ENCODE measurements at regions not wholly inside any gene's neighbourhood (a gene's known extent, or its start where the extent isn't known, plus 50 kb on each side); places are given as distances from the start of the nearest gene placed in this dataset.
"Not testable (repeated sequence)": the region's sequence is repeated elsewhere in the genome, so short reads cannot be mapped to it uniquely, and the experiment has no call there.

DNA sequence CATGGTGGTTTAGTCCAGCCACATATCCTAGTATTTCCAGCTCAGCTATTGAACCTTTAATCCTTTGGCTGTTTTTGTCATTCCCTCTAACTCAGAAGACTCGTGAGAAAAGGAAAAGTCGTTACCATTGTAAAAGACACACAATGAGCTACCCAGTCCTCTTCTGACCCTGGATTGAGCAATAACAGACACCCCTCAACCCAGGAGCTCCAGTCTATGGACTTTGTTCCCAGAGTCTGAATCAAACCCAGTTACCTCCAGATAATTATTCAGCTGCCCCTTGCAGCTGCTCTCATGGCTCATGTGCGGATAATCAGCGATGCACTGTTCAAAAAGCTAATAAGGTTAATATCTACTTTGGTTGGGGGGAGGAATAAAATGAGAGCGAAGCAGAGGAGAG is 402.4 kb downstream of the BTG1 start:
- ATAC-seq, result no peak
- 89 to 90% methylated on average over 3 to 5 of the region's 5 CpGs for WGBS, 2 donors (ENCODE audit: low coverage in 1 of 2)
- Histone ChIP-seq H3K4me3 (no peak overlapping the region), H3K27ac (no peak overlapping the region), H3K27me3 (no peaks in the 10 kb centered on the region), H3K4me1 (no peaks in the 10 kb centered on the region), H3K36me3 (no peaks in the 10 kb centered on the region), H3K9me3 (no peaks in the 10 kb centered on the region)
- TF ChIP-seq POLR2A (IDR thresholded peaks at IDR 0.05) (no peak), POLR2AphosphoS5 (IDR thresholded peaks at IDR 0.05) (no peak), EP300 (IDR thresholded peaks at IDR 0.05) (no peak)
- TF ChIP-seq, protein P1, sequence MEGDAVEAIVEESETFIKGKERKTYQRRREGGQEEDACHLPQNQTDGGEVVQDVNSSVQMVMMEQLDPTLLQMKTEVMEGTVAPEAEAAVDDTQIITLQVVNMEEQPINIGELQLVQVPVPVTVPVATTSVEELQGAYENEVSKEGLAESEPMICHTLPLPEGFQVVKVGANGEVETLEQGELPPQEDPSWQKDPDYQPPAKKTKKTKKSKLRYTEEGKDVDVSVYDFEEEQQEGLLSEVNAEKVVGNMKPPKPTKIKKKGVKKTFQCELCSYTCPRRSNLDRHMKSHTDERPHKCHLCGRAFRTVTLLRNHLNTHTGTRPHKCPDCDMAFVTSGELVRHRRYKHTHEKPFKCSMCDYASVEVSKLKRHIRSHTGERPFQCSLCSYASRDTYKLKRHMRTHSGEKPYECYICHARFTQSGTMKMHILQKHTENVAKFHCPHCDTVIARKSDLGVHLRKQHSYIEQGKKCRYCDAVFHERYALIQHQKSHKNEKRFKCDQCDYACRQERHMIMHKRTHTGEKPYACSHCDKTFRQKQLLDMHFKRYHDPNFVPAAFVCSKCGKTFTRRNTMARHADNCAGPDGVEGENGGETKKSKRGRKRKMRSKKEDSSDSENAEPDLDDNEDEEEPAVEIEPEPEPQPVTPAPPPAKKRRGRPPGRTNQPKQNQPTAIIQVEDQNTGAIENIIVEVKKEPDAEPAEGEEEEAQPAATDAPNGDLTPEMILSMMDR (IDR thresholded peaks at IDR 0.05), result no peak

DNA sequence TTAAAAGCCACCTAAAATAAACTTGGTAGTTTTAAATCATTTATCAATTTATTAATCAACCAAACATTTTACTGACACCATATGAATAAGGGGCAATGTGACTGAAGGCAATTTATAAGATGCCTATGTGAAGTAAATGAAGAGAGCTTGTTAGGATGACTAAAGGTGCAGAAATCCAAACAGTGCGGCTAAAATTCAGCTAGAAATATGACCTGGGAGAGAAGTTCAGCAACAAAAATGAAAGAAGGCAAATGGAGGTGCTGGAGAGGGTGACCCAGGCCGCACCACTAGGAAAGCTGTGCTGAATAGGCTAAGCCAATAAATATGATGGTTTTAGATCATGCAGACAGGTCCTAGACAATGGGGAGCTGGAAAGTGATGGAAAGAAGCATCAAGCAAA is 403.7 kb downstream of the BTG1 start:
- WGBS, 2 donors (ENCODE audit: low coverage in 1 of 2), result 68 to 79% methylated on average over 2 of the region's 2 CpGs
- no peak for TF ChIP-seq EP300 (IDR thresholded peaks at IDR 0.05)
- TF ChIP-seq POLR2A (IDR thresholded peaks at IDR 0.05), result no peak
- TF ChIP-seq, protein P1 (IDR thresholded peaks at IDR 0.05), result no peak
- no peak for TF ChIP-seq POLR2AphosphoS5 (IDR thresholded peaks at IDR 0.05)
- ATAC-seq, result no peak
- H3K27me3 ChIP-seq, result no peaks in the 10 kb centered on the region
- no peak overlapping the region for H3K27ac ChIP-seq
- H3K4me3 ChIP-seq, result no peak overlapping the region
- H3K4me1 ChIP-seq, result no peaks in the 10 kb centered on the region
- no peaks in the 10 kb centered on the region for H3K36me3 ChIP-seq
- no peaks in the 10 kb centered on the region for H3K9me3 ChIP-seq

DNA sequence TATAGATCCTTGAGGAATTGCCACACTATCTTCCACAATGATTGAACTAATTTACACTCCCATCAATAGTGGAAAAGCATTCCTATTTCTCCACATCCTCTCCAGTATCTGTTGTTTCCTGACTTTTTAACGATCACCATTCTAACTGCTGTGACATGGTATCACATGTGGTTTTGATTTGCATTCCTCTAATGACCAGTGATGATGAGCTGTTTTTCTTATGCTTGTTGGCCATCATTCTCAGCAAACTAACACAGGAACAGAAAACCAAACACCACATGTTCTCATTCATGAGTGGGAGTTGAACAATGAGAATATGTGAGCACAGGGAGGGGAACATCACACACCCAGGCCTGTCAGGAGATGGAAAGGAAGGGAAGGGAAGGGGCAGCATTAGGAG is 411.8 kb downstream of the BTG1 start:
- not testable (repeated sequence) for H3K36me3 ChIP-seq, H3K27ac ChIP-seq, H3K9me3 ChIP-seq, H3K4me3 ChIP-seq, ATAC-seq, H3K27me3 ChIP-seq, H3K4me1 ChIP-seq
- 91 to 100% methylated on average over 1 of the region's 1 CpG for WGBS, 2 donors (ENCODE audit: low coverage in 1 of 2)

DNA sequence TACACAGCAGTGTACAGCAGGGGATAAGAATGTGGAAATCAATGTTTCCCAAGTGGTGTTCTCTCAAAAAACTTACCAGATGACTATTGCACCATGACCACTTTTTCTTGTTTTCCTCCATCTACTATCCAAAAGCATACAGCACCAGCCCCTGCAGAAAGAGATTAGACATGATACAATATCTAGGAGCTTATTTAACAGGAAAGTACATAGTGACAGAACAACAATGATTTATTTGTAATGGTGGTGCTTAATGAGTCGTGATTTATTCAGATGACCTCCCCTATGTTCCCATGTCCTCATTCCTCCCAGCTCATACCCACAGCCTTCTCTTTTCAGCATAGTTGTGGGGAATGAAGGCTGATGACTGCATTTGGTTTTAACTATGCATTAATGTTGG is 413.6 kb downstream of the BTG1 start:
- Histone ChIP-seq H3K4me3 (no peak overlapping the region), H3K36me3 (no peaks in the 10 kb centered on the region), H3K9me3 (no peaks in the 10 kb centered on the region), H3K4me1 (no peaks in the 10 kb centered on the region), H3K27me3 (no peaks in the 10 kb centered on the region), H3K27ac (no peak overlapping the region)
- TF ChIP-seq EP300 (IDR thresholded peaks at IDR 0.05), result no peak
- 57 to 100% methylated on average over 1 of the region's 1 CpG for WGBS, 2 donors (ENCODE audit: low coverage in 1 of 2)
- ATAC-seq, result no peak

DNA sequence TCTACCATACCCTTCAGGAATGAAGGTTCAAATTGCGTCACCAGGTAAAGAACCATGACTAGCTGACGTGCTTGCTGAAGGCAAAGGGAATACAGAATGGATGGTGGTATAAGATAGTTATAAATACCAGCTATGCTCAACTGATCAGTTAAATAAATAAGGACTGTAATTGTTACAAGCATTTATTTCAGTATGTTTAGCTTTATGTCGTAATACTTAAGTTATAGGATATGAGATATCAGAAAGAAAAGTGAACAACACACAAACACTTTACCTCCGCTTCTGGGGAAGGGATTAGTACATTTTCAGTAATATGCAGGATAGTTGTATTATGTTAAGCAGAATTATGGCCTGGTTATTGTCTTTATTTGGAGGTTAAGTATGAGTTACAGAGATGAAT is 416.1 kb downstream of the BTG1 start:
- H3K27me3 ChIP-seq, result no peaks in the 10 kb centered on the region
- H3K4me1 ChIP-seq, result no peaks in the 10 kb centered on the region
- TF ChIP-seq, protein P1 (IDR thresholded peaks at IDR 0.05), result no peak
- TF ChIP-seq POLR2AphosphoS5 (IDR thresholded peaks at IDR 0.05), result no peak
- TF ChIP-seq EP300 (IDR thresholded peaks at IDR 0.05), result no peak
- TF ChIP-seq POLR2A (IDR thresholded peaks at IDR 0.05), result no peak
- H3K27ac ChIP-seq, result no peak overlapping the region
- WGBS, 2 donors (ENCODE audit: low coverage in 1 of 2), result 74 to 90% methylated on average over 4 of the region's 4 CpGs
- no peaks in the 10 kb centered on the region for H3K9me3 ChIP-seq
- no peak overlapping the region for H3K4me3 ChIP-seq
- ATAC-seq, result no peak
- H3K36me3 ChIP-seq, result no peaks in the 10 kb centered on the region

DNA sequence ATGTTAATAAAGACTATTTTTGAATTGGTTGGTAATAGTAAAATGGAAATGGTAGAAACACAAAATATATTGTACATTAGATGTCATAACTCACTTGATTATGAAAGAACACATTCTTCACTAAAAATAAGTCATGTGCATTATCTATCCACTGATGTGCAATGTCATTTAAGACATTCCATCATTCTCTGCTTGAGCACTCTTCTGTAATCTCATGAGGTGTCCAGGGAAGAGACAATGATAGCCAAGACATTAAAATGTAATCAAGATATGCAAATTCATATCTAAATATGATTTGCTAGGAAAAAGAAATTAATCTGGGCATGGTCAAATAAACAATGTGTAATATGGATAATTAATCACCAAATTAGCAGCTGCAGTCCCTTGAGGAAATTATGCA is 422.5 kb downstream of the BTG1 start:
- H3K36me3 ChIP-seq, result no peaks in the 10 kb centered on the region
- H3K27ac ChIP-seq, result no peak overlapping the region
- no peak for ATAC-seq
- TF ChIP-seq EP300 (IDR thresholded peaks at IDR 0.05), result no peak
- TF ChIP-seq POLR2AphosphoS5 (IDR thresholded peaks at IDR 0.05), result no peak
- TF ChIP-seq POLR2A (IDR thresholded peaks at IDR 0.05), result no peak
- TF ChIP-seq, protein P1 (IDR thresholded peaks at IDR 0.05), result no peak
- H3K4me3 ChIP-seq, result no peak overlapping the region
- H3K27me3 ChIP-seq, result no peaks in the 10 kb centered on the region
- no peaks in the 10 kb centered on the region for H3K4me1 ChIP-seq
- no peaks in the 10 kb centered on the region for H3K9me3 ChIP-seq
